ENCODE measurements at regions not wholly inside any gene's neighbourhood (a gene's known extent, or its start where the extent isn't known, plus 50 kb on each side); places are given as distances from the start of the nearest gene placed in this dataset.

GRCh38 chr15:29418931-29419330, 149.3 kb upstream of the NSMCE3 start:
- Histone ChIP-seq H4K91ac (ENCODE audit: low read length) (no peak overlapping the region), H3K27me3 (ENCODE audit: control insufficient read depth in 1 of 2, insufficient read depth in 1 of 2, low read length in 2 of 2) (peaks cover 0 to 11% of the 10 kb centered on the region in 2 experiments), H3K9me3 (ENCODE audit: control insufficient read depth, low read length) (peaks cover under 1% of the 10 kb centered on the region), H3K23ac (ENCODE audit: low read length in 2 of 2) (no peak overlapping the region), H2BK12ac (ENCODE audit: low read length in 2 of 2) (no peak overlapping the region), H3K9ac (ENCODE audit: low read length) (no peak overlapping the region), H3K79me1 (replicated peaks; ENCODE audit: low read length, poor library complexity, severe bottlenecking) (no peaks in the 10 kb centered on the region), H2BK15ac (ENCODE audit: low read depth, poor library complexity, severe bottlenecking) (no peak overlapping the region), H3K4ac (ENCODE audit: low read depth in 1 of 2, low read length in 2 of 2) (no peak overlapping the region), H2BK120ac (ENCODE audit: low read depth, low read length) (no peak overlapping the region), H3K4me3 (ENCODE audit: insufficient read depth in 1 of 2, low read depth in 1 of 2, low read length in 2 of 2) (no peak overlapping the region), H3K18ac (ENCODE audit: low read depth in 1 of 2, low read length in 2 of 2) (no peak overlapping the region), H2BK5ac (ENCODE audit: low read depth, low read length, poor library complexity, severe bottlenecking) (no peak overlapping the region), H2AFZ (ENCODE audit: low read depth, low read length) (no peak overlapping the region), H3K4me1 (ENCODE audit: control insufficient read depth, insufficient read depth, low read depth, low read length) (no peaks in the 10 kb centered on the region), H2AK5ac (ENCODE audit: low read length, severe bottlenecking) (no peak overlapping the region), H3K14ac (ENCODE audit: low read length in 2 of 2) (no peak overlapping the region), H4K8ac (ENCODE audit: low read length) (no peak overlapping the region), H3K27ac (ENCODE audit: low read length, poor library complexity, severe bottlenecking) (no peak overlapping the region), H3K36me3 (ENCODE audit: control insufficient read depth in 1 of 2, insufficient read depth in 2 of 2, low read depth in 1 of 2, low read length in 2 of 2) (no peaks in the 10 kb centered on the region), H3K4me2 (ENCODE audit: low read length, poor library complexity, severe bottlenecking) (no peak overlapping the region)
- no peak for DNase-seq
- WGBS = no CpG with 5 or more reads among the region's 1 CpG

- no peak overlapping the region for H3K4me2 ChIP-seq (ENCODE audit: low read length, poor library complexity, severe bottlenecking)
- no peak overlapping the region for H2BK12ac ChIP-seq (ENCODE audit: low read length in 2 of 2)
- H4K91ac ChIP-seq (ENCODE audit: low read length) = no peak overlapping the region
- H3K23ac ChIP-seq (ENCODE audit: low read length in 2 of 2) = no peak overlapping the region
- no peak overlapping the region for H3K9ac ChIP-seq (ENCODE audit: low read length)
- H2BK120ac ChIP-seq (ENCODE audit: low read depth, low read length) = no peak overlapping the region
- H3K27ac ChIP-seq (ENCODE audit: low read length, poor library complexity, severe bottlenecking) = no peak overlapping the region
- 73% methylated on average over 4 of the region's 4 CpGs for WGBS
- no peaks in the 10 kb centered on the region for H3K79me1 ChIP-seq (replicated peaks; ENCODE audit: low read length, poor library complexity, severe bottlenecking)
- no peak overlapping the region for H4K8ac ChIP-seq (ENCODE audit: low read length)
- H2BK15ac ChIP-seq (ENCODE audit: low read depth, poor library complexity, severe bottlenecking) = no peak overlapping the region
- H3K4ac ChIP-seq (ENCODE audit: low read depth in 1 of 2, low read length in 2 of 2) = no peak overlapping the region
- H3K4me3 ChIP-seq (ENCODE audit: insufficient read depth in 1 of 2, low read depth in 1 of 2, low read length in 2 of 2) = no peak overlapping the region
- no peak overlapping the region for H3K14ac ChIP-seq (ENCODE audit: low read length in 2 of 2)
- no peak overlapping the region for H2BK5ac ChIP-seq (ENCODE audit: low read depth, low read length, poor library complexity, severe bottlenecking)
- no peak overlapping the region for H3K18ac ChIP-seq (ENCODE audit: low read depth in 1 of 2, low read length in 2 of 2)
- DNase-seq = no peak
- no peaks in the 10 kb centered on the region for H3K36me3 ChIP-seq (ENCODE audit: control insufficient read depth in 1 of 2, insufficient read depth in 2 of 2, low read depth in 1 of 2, low read length in 2 of 2)
- no peaks in the 10 kb centered on the region for H3K4me1 ChIP-seq (ENCODE audit: control insufficient read depth, insufficient read depth, low read depth, low read length)
- H2AFZ ChIP-seq (ENCODE audit: low read depth, low read length) = no peak overlapping the region
- peaks cover 0 to 11% of the 10 kb centered on the region in 2 experiments for H3K27me3 ChIP-seq (ENCODE audit: control insufficient read depth in 1 of 2, insufficient read depth in 1 of 2, low read length in 2 of 2)
- H2AK5ac ChIP-seq (ENCODE audit: low read length, severe bottlenecking) = no peak overlapping the region
- no peaks in the 10 kb centered on the region for H3K9me3 ChIP-seq (ENCODE audit: control insufficient read depth, low read length)
Observed at GRCh38 chr15:29418178-29418577, 148.6 kb upstream of the NSMCE3 start.

DNA sequence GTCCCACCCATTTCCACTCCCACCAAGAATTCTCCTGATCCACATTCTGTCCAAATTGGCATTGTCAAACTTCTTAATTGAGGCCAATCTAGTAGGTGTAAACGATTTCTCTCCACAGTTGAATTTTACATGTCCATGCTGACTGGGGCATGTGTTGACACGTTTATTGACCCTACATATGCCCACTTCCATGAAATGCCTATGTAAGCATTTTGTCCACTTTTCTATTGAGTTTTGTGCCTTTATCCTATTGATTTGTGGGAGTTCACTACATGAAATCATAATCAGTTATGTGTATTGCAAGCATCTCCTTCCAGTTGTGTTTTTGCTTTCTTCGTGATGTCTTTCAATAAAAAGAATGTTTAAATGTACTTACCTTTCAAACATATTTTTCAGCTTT, 141.7 kb upstream of the NSMCE3 start:
- Histone ChIP-seq H4K8ac (ENCODE audit: low read length) (no peak overlapping the region), H3K14ac (ENCODE audit: low read length in 2 of 2) (no peak overlapping the region), H3K79me1 (replicated peaks; ENCODE audit: low read length, poor library complexity, severe bottlenecking) (no peaks in the 10 kb centered on the region), H3K4me1 (ENCODE audit: control insufficient read depth, insufficient read depth, low read depth, low read length) (peaks cover 2% of the 10 kb centered on the region), H3K36me3 (ENCODE audit: control insufficient read depth in 1 of 2, insufficient read depth in 2 of 2, low read depth in 1 of 2, low read length in 2 of 2) (no peaks in the 10 kb centered on the region), H3K4me2 (ENCODE audit: low read length, poor library complexity, severe bottlenecking) (no peak overlapping the region), H2AK5ac (ENCODE audit: low read length, severe bottlenecking) (no peak overlapping the region), H2BK120ac (ENCODE audit: low read depth, low read length) (no peak overlapping the region), H2AFZ (ENCODE audit: low read depth, low read length) (no peak overlapping the region), H3K9ac (ENCODE audit: low read length) (no peak overlapping the region), H4K91ac (ENCODE audit: low read length) (no peak overlapping the region), H2BK5ac (ENCODE audit: low read depth, low read length, poor library complexity, severe bottlenecking) (no peak overlapping the region), H2BK12ac (ENCODE audit: low read length in 2 of 2) (no peak overlapping the region), H3K4ac (ENCODE audit: low read depth in 1 of 2, low read length in 2 of 2) (no peak overlapping the region), H3K4me3 (ENCODE audit: insufficient read depth in 1 of 2, low read depth in 1 of 2, low read length in 2 of 2) (no peak overlapping the region), H3K18ac (ENCODE audit: low read depth in 1 of 2, low read length in 2 of 2) (no peak overlapping the region), H3K27ac (ENCODE audit: low read length, poor library complexity, severe bottlenecking) (no peak overlapping the region), H3K27me3 (ENCODE audit: control insufficient read depth in 1 of 2, insufficient read depth in 1 of 2, low read length in 2 of 2) (no peaks in the 10 kb centered on the region), H3K23ac (ENCODE audit: low read length in 2 of 2) (no peak overlapping the region), H3K9me3 (ENCODE audit: control insufficient read depth, low read length) (no peaks in the 10 kb centered on the region), H2BK15ac (ENCODE audit: low read depth, poor library complexity, severe bottlenecking) (no peak overlapping the region)
- WGBS = 72% methylated on average over 2 of the region's 3 CpGs
- no peak for DNase-seq

DNA sequence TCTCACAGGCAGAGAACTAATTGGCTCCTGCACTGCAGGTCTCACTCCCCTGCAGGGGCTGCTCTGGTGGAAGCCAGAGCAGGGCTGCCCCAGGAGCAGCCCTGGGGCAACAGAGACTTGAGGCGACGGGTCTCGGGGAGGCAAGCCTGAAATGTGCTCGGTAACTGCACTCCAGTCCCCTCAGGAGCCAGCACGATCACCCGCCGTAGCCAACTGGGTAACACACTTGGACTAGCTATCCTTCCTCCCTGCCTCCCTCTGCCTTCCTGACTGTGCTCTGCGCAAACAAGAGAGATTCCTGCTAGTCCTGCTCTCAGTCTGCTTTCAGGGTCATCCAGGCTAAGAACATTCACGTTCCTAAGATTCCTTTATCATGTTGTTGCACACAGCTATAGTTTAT, 140.7 kb upstream of the NSMCE3 start:
- Histone ChIP-seq H2AFZ (ENCODE audit: low read depth, low read length) (no peak overlapping the region), H3K27ac (ENCODE audit: low read length, poor library complexity, severe bottlenecking) (no peak overlapping the region), H3K14ac (ENCODE audit: low read length in 2 of 2) (no peak overlapping the region), H3K4me1 (ENCODE audit: control insufficient read depth, insufficient read depth, low read depth, low read length) (peaks cover 2% of the 10 kb centered on the region), H3K23ac (ENCODE audit: low read length in 2 of 2) (no peak overlapping the region), H4K8ac (ENCODE audit: low read length) (no peak overlapping the region), H2AK5ac (ENCODE audit: low read length, severe bottlenecking) (no peak overlapping the region), H2BK120ac (ENCODE audit: low read depth, low read length) (no peak overlapping the region), H3K18ac (ENCODE audit: low read depth in 1 of 2, low read length in 2 of 2) (no peak overlapping the region), H3K79me1 (replicated peaks; ENCODE audit: low read length, poor library complexity, severe bottlenecking) (no peaks in the 10 kb centered on the region), H3K9me3 (ENCODE audit: control insufficient read depth, low read length) (no peaks in the 10 kb centered on the region), H3K36me3 (ENCODE audit: control insufficient read depth in 1 of 2, insufficient read depth in 2 of 2, low read depth in 1 of 2, low read length in 2 of 2) (no peaks in the 10 kb centered on the region), H2BK15ac (ENCODE audit: low read depth, poor library complexity, severe bottlenecking) (no peak overlapping the region), H2BK12ac (ENCODE audit: low read length in 2 of 2) (no peak overlapping the region), H4K91ac (ENCODE audit: low read length) (no peak overlapping the region), H2BK5ac (ENCODE audit: low read depth, low read length, poor library complexity, severe bottlenecking) (no peak overlapping the region), H3K27me3 (ENCODE audit: control insufficient read depth in 1 of 2, insufficient read depth in 1 of 2, low read length in 2 of 2) (no peaks in the 10 kb centered on the region), H3K4me3 (ENCODE audit: insufficient read depth in 1 of 2, low read depth in 1 of 2, low read length in 2 of 2) (no peak overlapping the region), H3K4me2 (ENCODE audit: low read length, poor library complexity, severe bottlenecking) (no peak overlapping the region), H3K9ac (ENCODE audit: low read length) (no peak overlapping the region), H3K4ac (ENCODE audit: low read depth in 1 of 2, low read length in 2 of 2) (no peak overlapping the region)
- DNase-seq = no peak
- WGBS = 74% methylated on average over 9 of the region's 9 CpGs

All from mesenchymal stem cell (in vitro differentiated cells and primary cell).